ENCODE measurements at regions not wholly inside any gene's neighbourhood (a gene's known extent, or its start where the extent isn't known, plus 50 kb on each side); places are given as distances from the start of the nearest gene placed in this dataset.

- DNase-seq, result no peak
- no peak for FAIRE-seq
- H3K4me1 ChIP-seq, result peaks cover 0 to 1% (median 0%) of the 10 kb centered on the region in 3 donors
- no peaks in the 10 kb centered on the region for H3K36me3 ChIP-seq
- peaks cover 0 to 3% (median 0%) of the 10 kb centered on the region in 4 donors for H3K27me3 ChIP-seq
- intact Hi-C loops (cut with DNase I), result no loop called here
- WGBS, 2 donors, result 68 to 84% methylated on average over 2 of the region's 2 CpGs
- ATAC-seq, result no peak
- no peak overlapping the region for H3K4me3 ChIP-seq
- no peaks in the 10 kb centered on the region for H3K9me3 ChIP-seq
- no peak for TF ChIP-seq CTCF (IDR thresholded peaks at IDR 0.05)
- no peak overlapping the region for H3K27ac ChIP-seq
These were observed 106.3 kb upstream of the AKR1E2 start for GRCh38 chr10:4719671-4720070.

GRCh38 chr10:4719036-4719435, 107.0 kb upstream of the AKR1E2 start:
- Histone ChIP-seq H3K27me3 (peaks cover 0 to 3% (median 0%) of the 10 kb centered on the region in 4 donors), H3K27ac (no peak overlapping the region), H3K4me1 (no peaks in the 10 kb centered on the region), H3K9me3 (no peaks in the 10 kb centered on the region), H3K36me3 (no peaks in the 10 kb centered on the region), H3K4me3 (no peak overlapping the region)
- ATAC-seq (no peak), FAIRE-seq (peak; percentile 32), DNase-seq (no peak)
- 52 to 67% methylated on average over 1 of the region's 1 CpG for WGBS, 2 donors
- intact Hi-C loops (cut with DNase I), result no loop called here
- no peak for TF ChIP-seq CTCF (IDR thresholded peaks at IDR 0.05)

GRCh38 chr10:4718544-4718943, 107.5 kb upstream of the AKR1E2 start:
- no peak for ATAC-seq
- TF ChIP-seq CTCF (IDR thresholded peaks at IDR 0.05), result no peak
- no peak overlapping the region for H3K4me3 ChIP-seq
- DNase-seq, result no peak
- H3K9me3 ChIP-seq, result no peaks in the 10 kb centered on the region
- no peak overlapping the region for H3K27ac ChIP-seq
- no peaks in the 10 kb centered on the region for H3K36me3 ChIP-seq
- H3K4me1 ChIP-seq, result no peaks in the 10 kb centered on the region
- 58 to 71% methylated on average over 4 of the region's 4 CpGs for WGBS, 2 donors
- peak; percentile 72 for FAIRE-seq
- intact Hi-C loops (cut with DNase I), result no loop called here
- peaks cover 0 to 3% (median 0%) of the 10 kb centered on the region in 4 donors for H3K27me3 ChIP-seq

GRCh38 chr10:4717670-4718069, 108.3 kb upstream of the AKR1E2 start:
- DNase-seq, result no peak
- Histone ChIP-seq H3K4me3 (no peak overlapping the region), H3K9me3 (no peaks in the 10 kb centered on the region), H3K27me3 (peaks cover 0 to 3% (median 0%) of the 10 kb centered on the region in 4 donors), H3K4me1 (no peaks in the 10 kb centered on the region), H3K27ac (no peak overlapping the region), H3K36me3 (no peaks in the 10 kb centered on the region)
- FAIRE-seq, result no peak
- TF ChIP-seq CTCF (IDR thresholded peaks at IDR 0.05), result no peak
- no peak for ATAC-seq
- intact Hi-C loops (cut with DNase I), result no loop called here
- 74 to 86% methylated on average over 1 of the region's 1 CpG for WGBS, 2 donors

GRCh38 chr10:4710858-4711257, 115.1 kb upstream of the AKR1E2 start:
- Histone ChIP-seq H3K9me3 (no peaks in the 10 kb centered on the region), H3K4me1 (no peaks in the 10 kb centered on the region), H3K27ac (no peak overlapping the region), H3K36me3 (no peaks in the 10 kb centered on the region), H3K4me3 (no peak overlapping the region), H3K27me3 (no peaks in the 10 kb centered on the region)
- DNase-seq (no peak), FAIRE-seq (no peak), ATAC-seq (no peak)
- TF ChIP-seq CTCF (IDR thresholded peaks at IDR 0.05), result no peak
- intact Hi-C loops (cut with DNase I), result no loop called here
- 10 to 57% methylated on average over 3 of the region's 3 CpGs for WGBS, 2 donors

All from pancreas (tissue), 10 donors.